GM12891 (cell line): ENCODE measurements at regions not wholly inside any gene's neighbourhood (a gene's known extent, or its start where the extent isn't known, plus 50 kb on each side); places are given as distances from the start of the nearest gene placed in this dataset.

Experiments
- DNase-seq: peaks from one replicate; pipeline ENCODE4 v3.0.0; 2011; ENCODE audit warnings: low spot score; ENCODE audit not compliant: insufficient read length
- FAIRE-seq: peaks from 2 replicates; lab custom pipeline; 2011; peaks lifted over from hg19 to GRCh38; lab: Jason Lieb, UNC
- PAX5 ChIP-seq: IDR thresholded peaks from 2 replicates; pipeline ENCODE4 v1.6.1; 2011; ENCODE audit warnings: low read length, moderate library complexity, mild to moderate bottlenecking; ENCODE audit not compliant: insufficient read depth, severe bottlenecking
- POLR2A ChIP-seq: IDR thresholded peaks from 2 replicates; pipeline ENCODE4 v1.6.1; 2011; ENCODE audit warnings: low read depth, low read length, control low read depth
- POLR2AphosphoS5 ChIP-seq: IDR thresholded peaks from 2 replicates; pipeline ENCODE4 v1.6.1; 2011; ENCODE audit warnings: low read depth, low read length, control low read depth
- POU2F2 ChIP-seq: IDR thresholded peaks from 2 replicates; pipeline ENCODE4 v1.6.1; 2011; ENCODE audit warnings: low read depth, mild to moderate bottlenecking, control low read depth, low read length, moderate library complexity
- SPI1 ChIP-seq: IDR thresholded peaks from 2 replicates; pipeline ENCODE4 v1.6.1; 2011; ENCODE audit warnings: low read depth, low read length, control low read depth
- TAF1 ChIP-seq: IDR thresholded peaks from 2 replicates; pipeline ENCODE4 v1.6.1; 2011; ENCODE audit warnings: low read depth, low read length, control low read depth

DNA sequence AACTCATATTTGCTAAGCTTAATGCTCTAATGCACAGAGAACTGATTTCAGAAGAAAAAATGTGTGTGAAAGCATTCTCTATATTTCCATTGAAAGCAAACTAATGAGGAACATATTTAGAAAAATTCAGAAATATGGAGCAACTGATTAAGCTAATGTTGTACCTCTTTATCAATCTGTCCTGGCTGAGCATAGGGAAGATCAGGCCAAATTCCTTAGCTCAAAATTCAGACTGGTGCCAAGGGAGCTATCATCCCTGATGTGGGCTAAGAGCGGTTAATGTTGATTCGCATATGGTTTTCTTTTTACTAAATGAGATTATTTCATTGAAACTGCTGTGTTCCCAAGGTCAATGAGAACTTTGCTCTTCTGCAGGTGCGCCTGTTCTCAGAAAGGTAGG lies 93.9 kb upstream of the HS3ST5 start:
- TF ChIP-seq POLR2A (no peak), POU2F2 (no peak), POLR2AphosphoS5 (no peak), SPI1 (no peak), PAX5 (no peak), TAF1 (no peak)
- FAIRE-seq (no peak), DNase-seq (no peak)

DNA sequence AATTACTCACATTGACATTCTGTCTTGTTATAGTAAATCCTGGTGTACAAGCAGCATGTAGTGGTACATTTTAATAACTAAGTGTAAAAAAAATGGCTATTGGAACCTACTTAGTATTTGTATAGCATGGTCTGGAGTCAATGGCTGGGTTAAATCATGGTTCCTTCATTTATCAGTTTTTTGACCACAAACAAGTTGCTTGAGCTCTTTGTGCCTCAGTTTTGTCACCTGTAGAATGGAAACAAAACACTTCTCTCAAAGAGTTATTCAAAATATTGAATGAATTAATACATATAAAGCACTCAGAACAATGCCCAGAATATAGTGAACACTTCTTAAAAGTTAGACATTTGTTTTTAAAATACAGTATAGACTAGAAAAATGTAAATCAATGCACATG lies 93.2 kb upstream of the HS3ST5 start:
- FAIRE-seq: no peak
- no peak for TF ChIP-seq SPI1
- no peak for TF ChIP-seq TAF1
- TF ChIP-seq POLR2AphosphoS5: no peak
- no peak for DNase-seq

DNA sequence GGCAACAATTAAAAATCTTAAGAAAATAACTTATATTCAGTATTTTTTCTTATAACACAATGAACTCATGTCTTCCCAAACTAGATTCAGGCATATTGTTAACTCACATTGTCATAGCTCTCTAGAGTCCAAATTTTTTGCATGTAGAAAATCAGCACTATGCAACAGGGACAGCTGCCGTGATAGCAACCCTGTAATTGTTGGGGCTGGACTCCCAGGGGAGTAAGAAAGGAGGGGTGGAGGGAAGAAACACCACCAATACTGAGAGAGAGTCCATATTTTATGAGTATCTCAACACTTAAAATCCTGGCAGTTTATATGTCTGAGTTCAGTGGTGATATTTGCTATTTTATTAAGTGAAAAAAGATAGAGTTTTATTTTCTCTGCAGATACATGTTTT lies 89.6 kb upstream of the HS3ST5 start:
- TF ChIP-seq POU2F2 (no peak), PAX5 (no peak), TAF1 (no peak), SPI1 (no peak)
- DNase-seq: no peak
- no peak for FAIRE-seq

- TF ChIP-seq POU2F2: no peak
- TF ChIP-seq TAF1: no peak
- no peak for TF ChIP-seq SPI1
- TF ChIP-seq PAX5: no peak
- TF ChIP-seq POLR2AphosphoS5: no peak
- FAIRE-seq (no peak), DNase-seq (no peak)
Measured at GRCh38 chr6:114431641-114432040, 88.8 kb upstream of the HS3ST5 start.

GRCh38 chr6:114430534-114431124 lies 87.8 kb upstream of the HS3ST5 start:
- TF ChIP-seq SPI1 (no peak), POU2F2 (no peak), POLR2A (no peak), PAX5 (no peak), POLR2AphosphoS5 (no peak), TAF1 (no peak)
- DNase-seq (no peak), FAIRE-seq (no peak)

GRCh38 chr6:114428341-114428740 lies 85.5 kb upstream of the HS3ST5 start:
- FAIRE-seq (no peak), DNase-seq (no peak)
- TF ChIP-seq POLR2A: no peak
- no peak for TF ChIP-seq TAF1

GRCh38 chr6:114421199-114421598 lies 78.4 kb upstream of the HS3ST5 start:
- FAIRE-seq (no peak), DNase-seq (no peak)
- TF ChIP-seq POLR2AphosphoS5 (no peak), PAX5 (no peak), SPI1 (no peak), POLR2A (no peak), POU2F2 (no peak)

- DNase-seq (peak; percentile 1), FAIRE-seq (no peak)
- TF ChIP-seq POLR2AphosphoS5 (no peak), POU2F2 (0 out of 2 replicates have a peak, but pooled peaks have one; percentile 20)
Measured at GRCh38 chr6:114419175-114419574, 76.4 kb upstream of the HS3ST5 start.

- TF ChIP-seq TAF1: no peak
- TF ChIP-seq POU2F2: no peak
- TF ChIP-seq POLR2AphosphoS5: no peak
- no peak for TF ChIP-seq SPI1
- no peak for TF ChIP-seq POLR2A
- TF ChIP-seq PAX5: no peak
- FAIRE-seq: no peak
- DNase-seq: no peak
Measured at GRCh38 chr6:114418304-114418972, 75.6 kb upstream of the HS3ST5 start.

DNA sequence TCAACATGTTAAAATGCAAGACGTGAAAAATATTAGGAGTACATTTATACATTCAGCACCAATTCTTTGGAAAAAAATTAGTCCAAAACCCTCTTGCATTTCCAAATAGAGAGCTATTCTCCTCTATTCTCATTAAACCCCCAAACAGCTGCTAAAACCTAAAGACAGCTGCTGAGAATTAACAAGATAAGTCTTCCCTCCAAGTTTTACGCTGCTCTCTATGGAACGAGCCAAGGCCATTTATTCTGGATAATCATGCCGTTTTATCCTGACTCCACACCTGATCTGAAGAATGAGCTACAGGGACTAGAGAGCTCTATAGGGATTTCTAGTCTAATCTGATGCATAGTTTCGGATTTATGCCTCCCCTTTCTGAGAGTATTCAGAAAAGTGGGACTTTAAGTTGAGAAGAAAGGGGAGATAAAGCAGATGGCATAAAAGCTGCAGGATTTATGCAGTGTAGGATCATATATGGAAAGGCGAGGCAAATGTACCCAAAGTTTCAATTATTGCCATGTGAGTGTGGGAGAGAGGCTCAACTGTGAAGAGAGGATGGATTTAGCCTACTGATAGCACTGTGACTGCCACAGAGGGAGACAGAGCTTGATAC lies 64.7 kb upstream of the HS3ST5 start:
- TF ChIP-seq POLR2AphosphoS5 (no peak), PAX5 (no peak), POLR2A (no peak), SPI1 (no peak), TAF1 (no peak), POU2F2 (no peak)
- no peak for DNase-seq
- FAIRE-seq: no peak
